Panc1 (cell line): ENCODE measurements at regions not wholly inside any gene's neighbourhood (a gene's known extent, or its start where the extent isn't known, plus 50 kb on each side); places are given as distances from the start of the nearest gene placed in this dataset.

Experiments
- ATAC-seq: fragments of 200-7000 bp; cut with Tn5 transposase; 2 replicates; pipeline ENCODE4 v1.9.1; 2020; ENCODE audit warnings: mild to moderate bottlenecking, moderate library complexity
- BruUV-seq: library from RNA; stranded (reverse); fragments of 400-500 nt; replicated peaks from 2 replicates; lab custom pipeline; 2021; lab: Mats Ljungman, UMichigan
- CTCF ChIA-PET: fragments of 300-600 bp; sonication (Branson Sonifier 250); formaldehyde crosslinking; loops from one replicate; lab custom pipeline; 2022; ENCODE audit warnings: antibody characterized with exemption; lab: Charles Lee
- POLR2A ChIA-PET: fragments of 300-600 bp; sonication (Branson Sonifier 250); formaldehyde crosslinking; loops from one replicate; lab custom pipeline; 2022; ENCODE audit warnings: antibody characterized with exemption; lab: Charles Lee
- DNase-seq: peaks from one replicate; pipeline ENCODE4 v3.0.0-alpha.2; 2010; ENCODE audit warnings: low read depth, low spot score
- H3K27ac ChIP-seq: 2 replicates; pipeline ENCODE4 v1.5.1; 2011; ENCODE audit warnings: mild to moderate bottlenecking, low read length, inconsistent platforms
- H3K27me3 ChIP-seq: fragments of 200-500 bp; sonication (Bioruptor generic); 2 replicates; pipeline ENCODE4 v1.6.0; 2014; ENCODE audit warnings: low read length, inconsistent platforms; ENCODE audit not compliant: control insufficient read depth, insufficient read depth
- H3K36me3 ChIP-seq: fragments of 200-500 bp; sonication (Bioruptor generic); 2 replicates; pipeline ENCODE4 v1.5.1; 2014; ENCODE audit warnings: inconsistent platforms, mild to moderate bottlenecking, low read length, moderate library complexity; ENCODE audit not compliant: control insufficient read depth, insufficient read depth
- H3K4me1 ChIP-seq: 2 replicates; pipeline ENCODE4 v1.5.1; 2011; ENCODE audit warnings: inconsistent platforms, mild to moderate bottlenecking, low read length, moderate library complexity; ENCODE audit not compliant: control insufficient read depth, insufficient read depth
- H3K4me3 ChIP-seq, 2 experiments: 2 replicates each; pipeline ENCODE4 v1.5.1; 2011 to 2012; ENCODE audit warnings: low read depth in 2 of 2, low read length in 2 of 2, mild to moderate bottlenecking in 2 of 2, inconsistent platforms in 1 of 2, moderate library complexity in 1 of 2
- H3K9me3 ChIP-seq: fragments of 200-500 bp; sonication (Bioruptor generic); 2 replicates; pipeline ENCODE4 v1.5.1; 2014; ENCODE audit warnings: low read depth, mild to moderate bottlenecking, inconsistent platforms, low read length, moderate library complexity; ENCODE audit not compliant: control insufficient read depth, insufficient read depth
- CTCF ChIP-seq: fragments of 450-650 bp; IDR thresholded peaks from 2 replicates; pipeline ENCODE4 v1.5.1; 2017; ENCODE audit warnings: mild to moderate bottlenecking
- POLR2AphosphoS5 ChIP-seq: IDR thresholded peaks from 2 replicates; pipeline ENCODE4 v1.6.1; 2012; ENCODE audit warnings: mild to moderate bottlenecking, low read depth, low read length, moderate library complexity
- SIN3A ChIP-seq: IDR thresholded peaks from 2 replicates; pipeline ENCODE4 v1.6.1; 2012; ENCODE audit warnings: low read depth, mild to moderate bottlenecking, low read length, moderate library complexity, borderline replicate concordance; ENCODE audit not compliant: insufficient read depth
- TCF7L2 ChIP-seq: IDR thresholded peaks from 2 replicates; pipeline ENCODE4 v1.6.1; 2011; ENCODE audit warnings: mild to moderate bottlenecking, low read depth, low read length, inconsistent platforms
- in situ Hi-C: cut with HindIII; loops from 2 replicates; pipeline ENCODE4 v1.10.0; 2016; ENCODE audit warnings: low sequenced_read_pairs, low pct_unique_long_range_greater_than_20kb
- intact Hi-C: fragments of 100-400 bp; cut with micrococcal nuclease; formaldehyde crosslinking; loops from one replicate; pipeline ENCODE4 v1.10.0; 2022; ENCODE audit not compliant: unreplicated experiment
- TF ChIP-seq, protein P1 (sequence below), 2 experiments: IDR thresholded peaks; 2 replicates each; pipeline ENCODE4 v1.6.1; 2011 to 2012; ENCODE audit warnings: low read depth in 2 of 2, control low read depth in 1 of 2, low read length in 1 of 2, mild to moderate bottlenecking in 1 of 2, moderate library complexity in 1 of 2; ENCODE audit not compliant: insufficient read depth in 1 of 2

GRCh38 chr5:103918668-103919367 is 356.2 kb upstream of the NUDT12 start:
- BruUV-seq = no TSS peak
- DNase-seq = no peak
- Histone ChIP-seq H3K4me1 (no peaks in the 10 kb centered on the region), H3K27ac (no peak overlapping the region), H3K9me3 (no peaks in the 10 kb centered on the region), H3K36me3 (no peaks in the 10 kb centered on the region), H3K27me3 (no peaks in the 10 kb centered on the region), H3K4me3 (no peak overlapping the region)
- in situ Hi-C loops = no loop called here
- intact Hi-C loops = no loop called here
- no peak for ATAC-seq
- ChIA-PET CTCF (interaction anchor here (0.5 kb wide), 1 partner anchor 87 kb away, joined by 5 read pairs; no protein-coding TSS in a partner anchor), POLR2A (no interaction called here)
- TF ChIP-seq, protein P1, sequence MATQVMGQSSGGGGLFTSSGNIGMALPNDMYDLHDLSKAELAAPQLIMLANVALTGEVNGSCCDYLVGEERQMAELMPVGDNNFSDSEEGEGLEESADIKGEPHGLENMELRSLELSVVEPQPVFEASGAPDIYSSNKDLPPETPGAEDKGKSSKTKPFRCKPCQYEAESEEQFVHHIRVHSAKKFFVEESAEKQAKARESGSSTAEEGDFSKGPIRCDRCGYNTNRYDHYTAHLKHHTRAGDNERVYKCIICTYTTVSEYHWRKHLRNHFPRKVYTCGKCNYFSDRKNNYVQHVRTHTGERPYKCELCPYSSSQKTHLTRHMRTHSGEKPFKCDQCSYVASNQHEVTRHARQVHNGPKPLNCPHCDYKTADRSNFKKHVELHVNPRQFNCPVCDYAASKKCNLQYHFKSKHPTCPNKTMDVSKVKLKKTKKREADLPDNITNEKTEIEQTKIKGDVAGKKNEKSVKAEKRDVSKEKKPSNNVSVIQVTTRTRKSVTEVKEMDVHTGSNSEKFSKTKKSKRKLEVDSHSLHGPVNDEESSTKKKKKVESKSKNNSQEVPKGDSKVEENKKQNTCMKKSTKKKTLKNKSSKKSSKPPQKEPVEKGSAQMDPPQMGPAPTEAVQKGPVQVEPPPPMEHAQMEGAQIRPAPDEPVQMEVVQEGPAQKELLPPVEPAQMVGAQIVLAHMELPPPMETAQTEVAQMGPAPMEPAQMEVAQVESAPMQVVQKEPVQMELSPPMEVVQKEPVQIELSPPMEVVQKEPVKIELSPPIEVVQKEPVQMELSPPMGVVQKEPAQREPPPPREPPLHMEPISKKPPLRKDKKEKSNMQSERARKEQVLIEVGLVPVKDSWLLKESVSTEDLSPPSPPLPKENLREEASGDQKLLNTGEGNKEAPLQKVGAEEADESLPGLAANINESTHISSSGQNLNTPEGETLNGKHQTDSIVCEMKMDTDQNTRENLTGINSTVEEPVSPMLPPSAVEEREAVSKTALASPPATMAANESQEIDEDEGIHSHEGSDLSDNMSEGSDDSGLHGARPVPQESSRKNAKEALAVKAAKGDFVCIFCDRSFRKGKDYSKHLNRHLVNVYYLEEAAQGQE (IDR thresholded peaks at IDR 0.05; ENCODE audit: insufficient read depth in 1 of 2, low read depth in 2 of 2, low read length in 1 of 2) = no peak
- no peak for TF ChIP-seq POLR2AphosphoS5
- no peak for TF ChIP-seq CTCF
- TF ChIP-seq TCF7L2 = no peak
- no peak for TF ChIP-seq SIN3A

DNA sequence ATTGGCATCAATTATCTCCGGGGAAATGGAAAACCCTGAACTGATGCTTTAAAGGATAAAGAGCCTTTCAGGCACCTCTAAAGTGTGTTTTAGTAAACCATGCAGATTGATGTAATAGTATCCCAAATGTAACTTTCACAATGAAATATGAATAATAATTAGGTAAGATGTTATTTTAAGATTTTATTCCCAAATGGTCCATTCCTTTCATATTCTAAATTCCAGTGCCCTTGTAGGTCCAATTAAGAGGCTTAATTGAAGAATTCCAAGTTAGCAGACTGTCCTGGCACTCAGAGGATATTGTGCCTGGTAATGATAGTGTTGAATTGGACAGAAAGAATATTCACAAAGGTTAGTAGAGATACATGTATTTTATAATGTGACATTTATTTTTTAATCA is 352.5 kb upstream of the NUDT12 start:
- TF ChIP-seq, protein P1 (IDR thresholded peaks at IDR 0.05; ENCODE audit: insufficient read depth in 1 of 2, low read depth in 2 of 2, low read length in 1 of 2) = no peak
- TF ChIP-seq POLR2AphosphoS5 (no peak), SIN3A (no peak), TCF7L2 (no peak), CTCF (no peak)
- no TSS peak for BruUV-seq
- in situ Hi-C loops (no loop called here), intact Hi-C loops (no loop called here)
- ChIA-PET CTCF (no interaction called here), POLR2A (no interaction called here)
- no peaks in the 10 kb centered on the region for H3K4me1 ChIP-seq
- H3K27ac ChIP-seq = no peak overlapping the region
- DNase-seq (no peak), ATAC-seq (no peak)
- H3K9me3 ChIP-seq = no peaks in the 10 kb centered on the region
- no peaks in the 10 kb centered on the region for H3K36me3 ChIP-seq
- no peak overlapping the region for H3K4me3 ChIP-seq
- H3K27me3 ChIP-seq = no peaks in the 10 kb centered on the region
